MM.1S (cell line): ENCODE measurements at regions not wholly inside any gene's neighbourhood (a gene's known extent, or its start where the extent isn't known, plus 50 kb on each side); places are given as distances from the start of the nearest gene placed in this dataset.

Experiments
- DNase-seq: peaks from one replicate; pipeline ENCODE4 v3.0.0-alpha.2; 2015
- H2AFZ ChIP-seq: fragments of 300-600 bp; sonication (generic); 2 replicates; pipeline ENCODE4 v1.6.0; 2016; ENCODE audit warnings: antibody characterized with exemption, low read length
- H3F3A ChIP-seq: fragments of 300-600 bp; sonication (generic); 2 replicates; pipeline ENCODE4 v1.6.1; 2016; ENCODE audit warnings: mild to moderate bottlenecking, antibody characterized with exemption, low read length, moderate library complexity, mixed read lengths; ENCODE audit not compliant: insufficient read depth
- H3K27ac ChIP-seq: fragments of 300-600 bp; sonication (generic); 2 replicates; pipeline ENCODE4 v1.5.1; 2016; ENCODE audit warnings: mild to moderate bottlenecking, low read length
- H3K27me3 ChIP-seq: fragments of 300-600 bp; sonication (generic); replicated peaks from 2 replicates; pipeline ENCODE4 v1.6.0; 2016; ENCODE audit warnings: low read length; ENCODE audit not compliant: insufficient read depth
- H3K36me3 ChIP-seq: fragments of 300-600 bp; sonication (generic); replicated peaks from 2 replicates; pipeline ENCODE4 v1.6.1; 2016; ENCODE audit warnings: mild to moderate bottlenecking, low read length, mixed read lengths; ENCODE audit not compliant: insufficient read depth
- H3K4me1 ChIP-seq: fragments of 300-600 bp; sonication (generic); 2 replicates; pipeline ENCODE4 v1.6.1; 2016; ENCODE audit warnings: low read length, mixed read lengths
- H3K4me2 ChIP-seq: fragments of 300-600 bp; sonication (generic); 2 replicates; pipeline ENCODE4 v1.6.0; 2016; ENCODE audit warnings: low read depth, low read length
- H3K4me3 ChIP-seq: fragments of 300-600 bp; sonication (generic); 2 replicates; pipeline ENCODE4 v1.5.1; 2016; ENCODE audit warnings: low read length, mixed read lengths
- H3K79me2 ChIP-seq: fragments of 300-600 bp; sonication (generic); 2 replicates; pipeline ENCODE4 v1.6.1; 2016; ENCODE audit warnings: mixed run types, low read length, mixed read lengths
- H3K9ac ChIP-seq: fragments of 300-600 bp; sonication (generic); 2 replicates; pipeline ENCODE4 v1.6.1; 2016; ENCODE audit warnings: low read length, mixed read lengths
- H3K9me2 ChIP-seq: fragments of 300-600 bp; sonication (generic); replicated peaks from 2 replicates; pipeline ENCODE4 v1.6.1; 2016; ENCODE audit warnings: mild to moderate bottlenecking, low read length, mixed read lengths; ENCODE audit not compliant: insufficient read depth
- H3K9me3 ChIP-seq: fragments of 300-600 bp; sonication (generic); replicated peaks from 2 replicates; pipeline ENCODE4 v1.6.1; 2016; ENCODE audit warnings: mild to moderate bottlenecking, low read length, mixed read lengths; ENCODE audit not compliant: insufficient read depth
- H4K20me1 ChIP-seq: fragments of 300-600 bp; sonication (generic); 2 replicates; pipeline ENCODE4 v1.6.1; 2016; ENCODE audit warnings: mild to moderate bottlenecking, low read length, moderate library complexity, mixed read lengths; ENCODE audit not compliant: insufficient read depth
- CTCF ChIP-seq: fragments of 300-600 bp; sonication (generic); IDR thresholded peaks from 2 replicates; pipeline ENCODE4 v1.5.1; 2016; ENCODE audit warnings: antibody characterized with exemption, low read length, mixed read lengths
- EZH2 ChIP-seq: fragments of 300-600 bp; sonication (generic); optimal IDR thresholded peaks from 2 replicates; pipeline ENCODE3; 2017; ENCODE audit warnings: low read depth, mild to moderate bottlenecking, antibody characterized with exemption, low read length, mixed read lengths
- EZH2phosphoT487 ChIP-seq: fragments of 300-600 bp; sonication (generic); IDR thresholded peaks from 2 replicates; pipeline ENCODE4 v1.6.1; 2018; ENCODE audit warnings: antibody characterized with exemption, low read length

DNA sequence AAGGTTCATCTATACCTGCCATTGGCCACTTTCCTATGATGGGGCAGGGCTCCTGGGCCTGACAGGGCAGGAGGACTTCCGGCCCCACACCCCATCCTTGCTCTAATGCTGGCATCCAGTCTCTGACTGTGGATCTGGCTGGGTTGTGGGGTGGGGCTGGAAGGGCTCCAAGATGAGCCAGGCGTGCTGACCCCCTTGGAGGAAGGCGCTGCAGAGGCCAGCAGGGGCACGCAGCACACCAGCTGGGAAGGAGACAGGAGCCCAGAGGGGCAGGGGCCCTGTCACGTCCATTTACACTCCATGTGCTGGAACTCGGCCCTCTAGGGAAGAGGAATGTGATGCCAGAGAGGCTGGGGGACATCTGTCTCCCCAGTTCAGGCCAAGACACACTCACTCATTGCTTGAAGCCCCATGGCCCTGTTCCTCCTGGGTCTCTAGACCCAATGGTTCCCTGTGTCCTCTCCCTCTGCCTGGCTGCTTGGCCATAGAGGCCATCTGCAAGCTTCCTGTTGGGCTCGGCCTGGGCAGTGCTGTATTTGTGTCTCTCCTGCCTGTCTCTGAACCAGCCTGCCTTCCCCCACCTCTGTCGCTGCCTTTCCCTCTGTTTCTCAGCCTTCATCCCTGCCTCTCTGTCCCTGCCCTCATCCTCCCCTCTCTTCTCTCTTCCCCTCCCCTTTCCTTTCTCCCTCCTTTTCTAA, 67.5 kb upstream of the NECTIN1 start:
- Histone ChIP-seq H3K27ac (no peak overlapping the region), H3K9ac (no peak overlapping the region), H2AFZ (no peak overlapping the region), H3K4me3 (no peak overlapping the region), H3K27me3 (peaks cover 23% of the 10 kb centered on the region; the same call in 1 of the 2 replicates), H3K4me1 (no peaks in the 10 kb centered on the region), H3F3A (no peaks in the 10 kb centered on the region), H3K36me3 (no peaks in the 10 kb centered on the region), H3K9me2 (no peaks in the 10 kb centered on the region), H3K79me2 (no peaks in the 10 kb centered on the region), H4K20me1 (no peaks in the 10 kb centered on the region), H3K9me3 (no peaks in the 10 kb centered on the region), H3K4me2 (no peak overlapping the region)
- DNase-seq: no peak
- TF ChIP-seq CTCF (no peak), EZH2 (no peak), EZH2phosphoT487 (no peak)

GRCh38 chr11:119795690-119796089, 66.7 kb upstream of the NECTIN1 start:
- Histone ChIP-seq H3K9ac (no peak overlapping the region), H3K79me2 (no peaks in the 10 kb centered on the region)

DNA sequence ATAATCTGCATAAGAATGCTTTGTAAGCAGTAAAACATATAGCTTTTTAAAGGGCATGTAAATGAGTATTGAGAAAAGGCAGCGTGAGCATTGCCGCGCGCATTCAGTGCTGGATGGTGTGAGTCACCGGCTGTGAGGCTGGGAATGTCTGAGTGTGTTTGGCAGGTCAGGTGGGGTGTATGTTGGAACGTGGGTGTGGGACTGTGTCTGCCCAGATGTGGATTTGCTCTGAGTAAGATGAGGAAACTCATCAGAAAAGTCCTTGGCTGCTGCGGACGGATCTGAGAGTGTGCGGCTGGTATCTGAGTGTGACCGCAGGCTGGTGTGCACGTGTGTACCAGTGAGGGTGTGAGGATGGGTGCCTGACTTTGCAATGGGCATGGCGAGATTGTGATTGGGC, 66.2 kb upstream of the NECTIN1 start:
- Histone ChIP-seq H3K4me1 (no peaks in the 10 kb centered on the region), H2AFZ (no peak overlapping the region), H3K4me3 (no peak overlapping the region), H3K9me2 (no peaks in the 10 kb centered on the region), H3K4me2 (no peak overlapping the region), H3K27ac (no peak overlapping the region), H3K36me3 (no peaks in the 10 kb centered on the region), H3K27me3 (peaks cover 28% of the 10 kb centered on the region; the same call in 1 of the 2 replicates), H3F3A (no peaks in the 10 kb centered on the region), H4K20me1 (no peaks in the 10 kb centered on the region), H3K79me2 (no peaks in the 10 kb centered on the region), H3K9me3 (no peaks in the 10 kb centered on the region), H3K9ac (no peak overlapping the region)
- DNase-seq: no peak
- TF ChIP-seq EZH2: no peak
- no peak for TF ChIP-seq EZH2phosphoT487
- no peak for TF ChIP-seq CTCF

More at GRCh38 chr11:119795690-119796089, 66.7 kb upstream of the NECTIN1 start:
- H3K4me1 ChIP-seq: no peaks in the 10 kb centered on the region
- H3K27ac ChIP-seq: no peak overlapping the region
- H2AFZ ChIP-seq: no peak overlapping the region
- no peak overlapping the region for H3K4me3 ChIP-seq
- TF ChIP-seq EZH2phosphoT487: no peak
- no peak for TF ChIP-seq CTCF
- no peak for TF ChIP-seq EZH2
- H3K4me2 ChIP-seq: no peak overlapping the region
- H3K27me3 ChIP-seq: peaks cover 28% of the 10 kb centered on the region; the same call in 1 of the 2 replicates
- no peak for DNase-seq
- H3F3A ChIP-seq: no peaks in the 10 kb centered on the region
- H4K20me1 ChIP-seq: no peaks in the 10 kb centered on the region
- no peaks in the 10 kb centered on the region for H3K9me3 ChIP-seq
- no peaks in the 10 kb centered on the region for H3K9me2 ChIP-seq
- H3K36me3 ChIP-seq: no peaks in the 10 kb centered on the region
